GM23338 (cell line): ENCODE measurements at regions not wholly inside any gene's neighbourhood (a gene's known extent, or its start where the extent isn't known, plus 50 kb on each side); places are given as distances from the start of the nearest gene placed in this dataset.

Source experiments
- CREB1 ChIP-seq: fragments of 250-450 bp; sonication (Bioruptor Pico); IDR thresholded peaks from 2 replicates; pipeline ENCODE4 v1.5.0; 2020; ENCODE audit warnings: low read depth, mild to moderate bottlenecking, moderate library complexity
- CTCF ChIP-seq, 2 experiments: fragments of 200-600 bp in 1 of 2; sonication (generic) in 1 of 2; conservative IDR thresholded peaks; 2 replicates each; pipeline versions ENCODE4 v1.5.1 to v1.6.1; 2016 to 2017; ENCODE audit warnings: antibody characterized with exemption in 2 of 2, low read depth in 2 of 2, mild to moderate bottlenecking in 2 of 2, moderate library complexity in 1 of 2
- ETS1 ChIP-seq: IDR thresholded peaks from 2 replicates; pipeline ENCODE4 v1.6.1; 2016; ENCODE audit warnings: antibody characterized with exemption
- EZH2 ChIP-seq: fragments of 200-600 bp; sonication (generic); IDR thresholded peaks from one replicate; pipeline ENCODE4 v1.8.0; 2017; ENCODE audit warnings: antibody characterized with exemption, mild to moderate bottlenecking, low read depth; ENCODE audit not compliant: unreplicated experiment
- EZH2phosphoT487 ChIP-seq: fragments of 200-600 bp; sonication (generic); IDR thresholded peaks from one replicate; pipeline ENCODE4 v1.8.1; 2018; ENCODE audit warnings: antibody characterized with exemption; ENCODE audit not compliant: unreplicated experiment
- JUNB ChIP-seq: IDR thresholded peaks from one replicate; pipeline ENCODE4 v1.6.1; 2016; ENCODE audit warnings: antibody characterized with exemption; ENCODE audit not compliant: unreplicated experiment
- NANOG ChIP-seq: IDR thresholded peaks from 2 replicates; pipeline ENCODE4 v1.6.1; 2016; ENCODE audit warnings: antibody characterized with exemption, borderline replicate concordance
- POLR2AphosphoS5 ChIP-seq: IDR thresholded peaks from 2 replicates; pipeline ENCODE4 v1.6.1; 2016; ENCODE audit warnings: antibody characterized with exemption, low read depth
- REST ChIP-seq: IDR thresholded peaks from one replicate; pipeline ENCODE4 v1.6.1; 2018; ENCODE audit warnings: antibody characterized with exemption; ENCODE audit not compliant: unreplicated experiment
- ZNF114 ChIP-seq: fragments of 250-450 bp; sonication (Bioruptor Pico); IDR thresholded peaks from 2 replicates; pipeline ENCODE4 v1.5.0; 2020; ENCODE audit warnings: mild to moderate bottlenecking, moderate library complexity
- ZNF331 ChIP-seq: fragments of 250-450 bp; sonication (Bioruptor Pico); IDR thresholded peaks from 2 replicates; pipeline ENCODE4 v1.5.0; 2020; ENCODE audit warnings: low read depth, mild to moderate bottlenecking, moderate library complexity

- no peak for TF ChIP-seq POLR2AphosphoS5
- no peak for TF ChIP-seq CTCF (conservative IDR thresholded peaks at IDR 0.05; ENCODE audit: low read depth in 2 of 2)
- no peak for TF ChIP-seq REST
- no peak for TF ChIP-seq JUNB
- no peak for TF ChIP-seq NANOG
- TF ChIP-seq EZH2: no peak
- TF ChIP-seq EZH2phosphoT487: no peak
- no peak for TF ChIP-seq CREB1 (CRISPR knock-in tag)
- no peak for TF ChIP-seq ZNF114 (CRISPR knock-in tag)
- no peak for TF ChIP-seq ETS1
- no peak for TF ChIP-seq ZNF331 (CRISPR knock-in tag)
Observed at GRCh38 chr2:176820371-176820932, 392.1 kb upstream of the HNRNPA3 start.
